Central memory CD8-positive, alpha-beta T cell (primary cell): ENCODE measurements at regions not wholly inside any gene's neighbourhood (a gene's known extent, or its start where the extent isn't known, plus 50 kb on each side); places are given as distances from the start of the nearest gene placed in this dataset.

ENCODE experiments used
- ATAC-seq: fragments of 150-1000 bp; cut with Tn5 transposase; replicated peaks from 2 replicates; pipeline ENCODE4 v1.10.0; 2022; ENCODE audit warnings: mild to moderate bottlenecking, moderate FRiP score, moderate number of reproducible peaks; ENCODE audit not compliant: poor library complexity, severe bottlenecking; ENCODE audit errors: extremely low read depth
- DNase-seq, 2 donors: peaks; one replicate each; pipeline ENCODE4 v3.0.0; 2021; ENCODE audit warnings: low spot score in 2 of 2
- H3K27ac Mint-ChIP-seq: one replicate; pipeline ENCODE4 v1.8.0; 2022; ENCODE audit warnings: low read depth, mild to moderate bottlenecking, moderate library complexity, mixed read lengths
- H3K27me3 Mint-ChIP-seq: one replicate; pipeline ENCODE4 v1.8.0; 2022; ENCODE audit warnings: mixed read lengths
- H3K36me3 Mint-ChIP-seq: one replicate; pipeline ENCODE4 v1.8.0; 2022; ENCODE audit warnings: mild to moderate bottlenecking, moderate library complexity, mixed read lengths; ENCODE audit not compliant: insufficient read depth
- H3K4me1 Mint-ChIP-seq: one replicate; pipeline ENCODE4 v1.8.0; 2022; ENCODE audit warnings: mixed read lengths
- H3K4me3 Mint-ChIP-seq: one replicate; pipeline ENCODE4 v1.8.0; 2022; ENCODE audit warnings: mild to moderate bottlenecking, moderate library complexity, mixed read lengths
- H3K9me3 Mint-ChIP-seq: one replicate; pipeline ENCODE4 v1.8.0; 2022; ENCODE audit warnings: mixed read lengths

DNA sequence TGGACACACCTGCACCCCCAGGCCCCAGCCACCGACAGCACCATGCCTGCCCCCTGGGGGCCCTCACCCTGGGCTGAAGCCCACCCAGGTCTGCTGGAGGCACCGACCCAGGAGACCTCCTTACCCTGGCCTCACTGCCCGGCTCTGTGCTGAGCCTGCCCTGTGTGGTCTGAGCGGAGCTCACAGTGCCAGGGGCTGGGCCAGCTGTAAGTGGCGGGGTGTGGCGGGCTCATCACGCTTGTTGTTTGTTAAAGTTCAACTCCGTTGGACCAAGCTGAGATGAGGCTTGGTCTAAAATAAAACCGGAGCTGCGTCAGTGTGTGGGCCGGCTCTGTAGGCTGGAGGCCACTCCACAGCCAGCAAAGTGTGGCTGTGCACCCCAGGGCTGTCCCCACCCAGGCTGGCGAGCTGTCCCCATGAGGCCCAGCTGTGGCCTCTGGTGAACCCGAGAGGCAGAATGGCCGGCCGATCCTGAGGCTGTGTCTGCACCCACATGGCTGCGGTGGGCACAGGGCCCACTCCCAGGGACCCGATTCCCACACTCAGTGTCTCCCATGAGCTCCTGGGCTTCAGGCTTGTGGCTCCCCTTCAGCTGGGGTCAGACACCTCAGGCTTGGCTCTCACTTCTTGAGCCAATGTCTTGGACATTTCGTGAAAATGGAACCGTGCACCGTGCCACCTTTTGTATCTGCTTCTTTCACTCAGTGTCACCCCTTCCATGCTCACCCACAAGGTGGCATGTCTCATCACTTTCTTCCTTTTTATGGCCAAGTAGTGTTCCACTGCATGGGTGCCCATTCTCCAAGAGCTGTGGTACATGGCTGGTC lies 137.9 kb downstream of the CTTN start:
- Mint-ChIP-seq H3K9me3 (peaks cover 3% of the 10 kb centered on the region), H3K27me3 (no peaks in the 10 kb centered on the region), H3K36me3 (no peaks in the 10 kb centered on the region), H3K4me3 (no peak overlapping the region), H3K27ac (no peak overlapping the region), H3K4me1 (no peaks in the 10 kb centered on the region)
- DNase-seq (no peak), ATAC-seq (no peak)

DNA sequence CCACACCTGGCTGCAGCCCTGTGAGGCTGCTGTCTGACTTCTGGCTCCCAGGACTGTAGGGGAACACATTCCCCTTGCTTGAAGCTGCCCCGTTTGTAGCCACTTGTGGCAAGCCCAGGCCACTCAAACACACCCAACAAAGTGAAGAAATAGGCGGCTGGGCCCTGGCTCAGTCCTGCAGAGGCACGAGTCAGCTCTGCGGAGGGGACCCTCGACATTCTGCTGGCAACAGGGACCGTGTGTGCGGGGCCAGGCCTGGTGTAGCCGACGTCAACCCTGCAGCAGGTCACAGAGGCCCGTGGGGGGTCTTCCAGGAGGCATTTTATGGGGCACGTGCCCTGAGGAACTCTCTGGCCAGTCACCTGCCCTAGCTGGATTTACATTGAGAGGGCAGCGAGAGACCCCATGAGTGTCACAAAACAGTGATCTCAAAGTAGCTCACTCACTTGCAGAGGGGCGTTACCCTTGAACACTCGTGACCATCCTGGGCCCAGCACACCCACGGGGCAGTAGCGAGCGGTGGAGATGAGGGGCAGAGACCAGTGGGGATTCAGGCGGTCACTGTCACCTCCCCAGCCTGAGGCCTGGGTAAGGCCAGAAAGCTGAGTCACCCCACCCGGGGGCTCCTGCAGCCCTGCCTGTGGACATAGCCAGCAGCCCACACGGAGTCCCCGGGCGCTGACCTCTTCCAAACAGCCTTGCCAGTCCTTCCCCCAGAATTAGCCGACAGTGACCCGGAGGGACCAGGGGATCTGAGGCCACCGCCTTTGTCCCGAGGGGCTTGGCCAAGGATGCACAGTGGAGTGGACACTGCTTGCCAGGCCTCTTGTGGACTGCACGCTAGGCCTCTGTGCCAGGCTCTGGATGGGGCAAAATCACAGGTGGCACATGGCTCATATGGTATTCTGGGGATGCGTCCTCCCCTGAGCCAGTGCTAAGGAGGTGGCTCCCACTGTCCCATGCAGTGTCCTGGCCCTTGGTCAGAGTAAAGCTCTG lies 139.5 kb downstream of the CTTN start:
- H3K27me3 Mint-ChIP-seq = no peaks in the 10 kb centered on the region
- no peak for ATAC-seq

DNA sequence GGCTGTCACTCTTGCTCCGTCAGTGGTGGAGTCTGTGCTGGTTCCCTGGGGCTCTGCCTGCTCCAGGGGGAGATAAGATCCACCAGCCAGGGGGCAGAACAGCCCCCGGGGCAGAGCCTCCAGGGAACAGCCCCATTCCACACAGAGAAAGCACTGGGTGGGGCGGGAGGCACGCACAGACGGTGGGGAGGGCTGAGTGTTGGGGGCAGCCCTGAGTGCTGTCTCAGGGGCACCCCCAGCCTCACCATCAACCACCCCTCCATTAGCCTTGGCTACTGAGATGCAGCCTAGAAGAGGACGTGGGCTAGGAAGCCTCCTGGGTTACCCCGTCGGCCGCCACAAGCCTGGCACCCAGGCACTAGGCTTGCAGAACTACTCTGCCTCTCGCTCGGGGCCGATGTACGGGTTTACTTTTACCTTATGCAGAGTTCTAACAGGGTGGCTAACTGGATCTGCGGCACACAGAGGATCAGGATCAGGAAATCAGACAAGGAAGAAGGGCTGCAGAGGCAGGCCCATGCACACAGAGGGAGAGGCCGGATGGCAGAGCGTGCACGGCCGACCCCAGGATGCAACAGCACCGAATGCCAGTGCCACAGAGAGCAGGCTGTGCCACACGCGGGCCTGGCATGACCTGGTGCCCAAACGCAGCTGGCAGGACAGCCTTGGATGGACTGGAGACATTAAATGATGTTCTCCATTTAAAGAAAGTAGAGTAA lies 140.5 kb downstream of the CTTN start:
- Mint-ChIP-seq H3K36me3 (no peaks in the 10 kb centered on the region), H3K9me3 (peaks cover 5% of the 10 kb centered on the region), H3K27ac (no peak overlapping the region), H3K27me3 (no peaks in the 10 kb centered on the region), H3K4me3 (no peak overlapping the region), H3K4me1 (no peaks in the 10 kb centered on the region)
- ATAC-seq (no peak), DNase-seq (no peak)

More for the DNA sequence above, 139.5 kb downstream of the CTTN start:
- Mint-ChIP-seq H3K27ac (no peak overlapping the region), H3K4me3 (no peak overlapping the region), H3K9me3 (peaks cover 5% of the 10 kb centered on the region), H3K4me1 (no peaks in the 10 kb centered on the region), H3K36me3 (no peaks in the 10 kb centered on the region)
- no peak for DNase-seq

DNA sequence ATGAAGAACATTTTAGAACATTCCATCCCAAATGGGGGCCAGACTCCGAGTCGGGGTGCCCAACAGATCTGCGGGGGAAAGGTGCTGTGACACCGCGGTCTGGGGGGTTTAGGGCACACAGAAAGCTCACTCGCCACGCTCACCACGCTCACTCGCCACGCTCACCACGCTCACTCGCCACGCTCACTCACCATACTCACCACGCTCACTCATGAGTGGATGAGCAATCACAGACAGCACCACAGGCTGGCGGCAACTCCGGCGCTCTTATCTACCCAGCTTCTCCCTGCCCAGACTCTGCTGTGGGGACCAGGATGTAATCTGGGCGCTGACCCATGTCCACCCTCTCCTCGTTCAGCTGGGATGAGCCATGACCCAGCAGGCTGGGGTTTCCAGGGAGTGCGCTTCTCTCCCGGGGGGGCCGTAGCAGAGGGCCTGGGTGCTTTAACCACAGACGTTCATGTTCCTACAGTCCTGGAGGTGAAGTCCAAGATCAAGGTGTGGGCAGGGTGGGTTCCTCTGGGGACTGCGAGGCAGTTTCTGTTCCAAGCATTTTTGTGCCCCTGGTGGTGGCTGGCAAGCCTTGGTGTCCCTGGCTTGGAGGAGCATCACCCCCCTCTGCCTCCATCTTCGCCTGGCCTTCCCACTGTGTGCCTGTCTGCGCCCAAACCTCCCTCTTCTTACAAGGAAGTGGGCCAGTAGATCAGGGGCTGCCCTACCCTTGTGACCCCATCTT lies 141.2 kb downstream of the CTTN start:
- DNase-seq (no peak), ATAC-seq (no peak)
- Mint-ChIP-seq H3K27me3 (no peaks in the 10 kb centered on the region), H3K4me3 (no peak overlapping the region), H3K9me3 (peaks cover 5% of the 10 kb centered on the region), H3K4me1 (no peaks in the 10 kb centered on the region), H3K36me3 (no peaks in the 10 kb centered on the region), H3K27ac (no peak overlapping the region)

DNA sequence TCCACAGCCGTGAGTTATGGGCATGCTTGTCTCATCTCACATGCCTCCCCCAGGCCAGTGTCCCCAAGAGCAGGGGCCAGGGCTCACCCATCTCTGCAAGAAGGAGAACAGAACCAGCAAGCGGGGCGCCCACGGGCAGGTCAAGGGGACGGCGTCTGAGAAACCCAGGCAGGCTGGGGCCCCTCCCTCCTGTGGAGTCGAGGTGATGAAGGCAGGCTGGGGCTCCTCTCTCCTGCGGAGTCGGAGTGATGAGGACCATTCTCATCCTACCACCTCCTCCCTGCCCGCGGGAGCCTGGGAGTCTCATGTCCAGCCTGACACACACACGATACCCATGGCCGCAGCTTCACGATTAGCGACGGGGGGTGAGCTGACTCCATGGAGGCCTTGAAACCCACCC lies 141.9 kb downstream of the CTTN start:
- no peaks in the 10 kb centered on the region for H3K4me1 Mint-ChIP-seq
- ATAC-seq = no peak
- no peak overlapping the region for H3K27ac Mint-ChIP-seq
- H3K9me3 Mint-ChIP-seq = peaks cover 5% of the 10 kb centered on the region
- peaks cover under 1% of the 10 kb centered on the region for H3K27me3 Mint-ChIP-seq
- H3K4me3 Mint-ChIP-seq = no peak overlapping the region
- H3K36me3 Mint-ChIP-seq = no peaks in the 10 kb centered on the region
- DNase-seq = no peak

DNA sequence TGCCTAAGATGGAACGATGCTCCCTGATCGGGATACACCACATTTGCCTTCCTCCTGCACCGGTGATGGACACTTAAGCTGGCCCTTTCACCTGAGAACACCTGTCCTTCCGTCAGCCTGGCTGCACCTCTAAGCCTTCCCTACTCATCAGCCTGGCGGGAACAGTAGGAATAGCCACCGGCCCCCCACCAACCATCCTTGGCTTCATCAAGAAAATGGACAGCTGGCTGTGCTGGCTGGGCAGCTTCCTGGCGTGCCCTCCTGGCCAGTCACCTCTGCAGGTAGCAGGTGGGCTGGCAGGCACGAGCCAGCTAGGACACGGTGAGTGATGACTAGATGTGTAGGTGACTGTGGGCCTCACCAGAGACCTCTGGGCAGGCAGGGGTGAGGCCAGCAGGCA lies 142.8 kb downstream of the CTTN start:
- no peak overlapping the region for H3K27ac Mint-ChIP-seq
- ATAC-seq (no peak), DNase-seq (no peak)
- peaks cover 5% of the 10 kb centered on the region for H3K9me3 Mint-ChIP-seq
- peaks cover 2% of the 10 kb centered on the region for H3K36me3 Mint-ChIP-seq
- peaks cover 10% of the 10 kb centered on the region for H3K27me3 Mint-ChIP-seq
- no peaks in the 10 kb centered on the region for H3K4me1 Mint-ChIP-seq
- no peak overlapping the region for H3K4me3 Mint-ChIP-seq

DNA sequence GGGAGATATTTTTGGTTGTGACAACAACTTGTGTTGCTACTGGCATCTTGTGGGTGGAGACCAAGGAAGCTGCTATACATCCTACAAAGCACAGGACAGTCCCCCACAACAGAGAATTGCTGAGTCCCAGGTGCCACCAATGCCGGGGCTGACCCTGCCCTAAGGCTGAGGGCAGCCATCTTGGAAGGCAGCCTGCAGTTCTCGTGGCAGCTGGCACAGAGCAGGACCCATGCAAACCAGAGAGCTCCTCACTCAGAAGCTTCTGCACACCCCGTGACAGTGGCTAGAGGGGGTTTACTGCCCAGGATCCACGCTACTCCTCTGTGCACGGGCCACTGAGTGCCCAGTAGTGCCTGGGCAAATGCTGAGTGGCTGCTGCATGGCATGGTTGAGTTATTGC lies 143.4 kb downstream of the CTTN start:
- H3K36me3 Mint-ChIP-seq = peaks cover 2% of the 10 kb centered on the region
- no peak overlapping the region for H3K4me3 Mint-ChIP-seq
- no peak for ATAC-seq
- no peak overlapping the region for H3K27ac Mint-ChIP-seq
- H3K9me3 Mint-ChIP-seq = peaks cover 5% of the 10 kb centered on the region
- DNase-seq = no peak
- H3K27me3 Mint-ChIP-seq = peaks cover 16% of the 10 kb centered on the region
- no peaks in the 10 kb centered on the region for H3K4me1 Mint-ChIP-seq

DNA sequence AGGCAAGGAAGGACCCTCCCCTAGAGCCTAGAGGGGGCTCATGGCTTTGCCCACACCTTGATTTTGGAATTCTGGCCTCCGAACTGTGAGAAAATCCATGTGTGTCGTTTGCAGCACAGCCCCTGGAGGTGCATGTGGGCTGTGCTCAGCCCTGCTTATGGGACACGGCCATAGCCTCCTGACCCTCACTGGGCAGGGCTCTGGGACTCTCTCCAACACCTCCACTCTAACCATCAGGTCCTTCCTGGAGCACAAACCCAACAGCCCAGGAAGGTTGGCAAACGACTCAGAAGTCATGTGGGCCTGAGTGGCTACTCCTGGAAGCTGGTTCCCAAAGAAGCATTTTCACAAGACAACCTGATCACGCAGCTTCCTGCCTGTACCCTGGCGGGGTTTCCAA lies 144.1 kb downstream of the CTTN start:
- Mint-ChIP-seq H3K36me3 (peaks cover 2% of the 10 kb centered on the region), H3K4me1 (no peaks in the 10 kb centered on the region), H3K4me3 (no peak overlapping the region), H3K9me3 (peaks cover 5% of the 10 kb centered on the region), H3K27me3 (peaks cover 23% of the 10 kb centered on the region), H3K27ac (no peak overlapping the region)
- ATAC-seq (no peak), DNase-seq (no peak)

DNA sequence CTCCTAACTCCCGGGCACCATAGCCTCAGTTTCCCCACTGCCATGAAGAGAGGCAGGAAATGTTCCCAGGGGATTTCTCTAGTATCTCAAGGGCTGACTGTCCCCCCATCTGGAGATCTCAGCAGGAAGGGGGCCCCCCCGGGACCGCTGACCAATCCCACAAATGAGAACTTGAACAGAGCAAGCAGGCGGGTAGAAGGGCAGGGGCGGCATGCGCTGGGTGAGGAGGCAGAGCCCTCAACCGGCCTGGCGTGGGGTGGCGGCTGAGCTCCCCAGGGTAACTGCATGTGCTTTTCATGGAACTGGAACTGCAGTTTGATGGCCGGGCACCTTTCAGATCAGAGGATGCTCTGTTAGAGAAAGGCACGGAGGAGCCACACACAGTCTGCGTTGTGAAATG lies 144.5 kb downstream of the CTTN start:
- no peak overlapping the region for H3K4me3 Mint-ChIP-seq
- H3K27ac Mint-ChIP-seq = no peak overlapping the region
- no peaks in the 10 kb centered on the region for H3K4me1 Mint-ChIP-seq
- no peak for DNase-seq
- peaks cover 5% of the 10 kb centered on the region for H3K9me3 Mint-ChIP-seq
- no peak for ATAC-seq
- peaks cover 23% of the 10 kb centered on the region for H3K27me3 Mint-ChIP-seq
- H3K36me3 Mint-ChIP-seq = peaks cover 2% of the 10 kb centered on the region

DNA sequence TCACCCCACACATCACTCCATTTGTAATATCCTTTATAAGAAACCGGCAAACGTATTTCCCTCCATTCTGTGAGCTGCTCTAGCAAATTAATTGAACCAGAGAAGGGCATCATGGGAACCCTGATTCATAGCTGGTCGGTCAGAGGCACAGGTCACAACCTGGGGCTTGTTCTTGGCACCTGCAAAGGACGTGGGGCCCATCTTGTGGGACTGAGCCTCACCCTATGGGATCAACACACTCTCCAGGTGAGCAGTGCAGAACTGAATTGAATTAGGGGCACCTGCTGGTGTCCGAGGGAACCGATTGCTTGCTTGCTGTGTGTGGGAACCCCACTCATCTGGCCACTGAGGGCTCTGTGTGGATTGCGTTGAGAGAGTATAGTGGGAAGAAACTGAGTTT lies 145.3 kb downstream of the CTTN start:
- H3K9me3 Mint-ChIP-seq = peaks cover 5% of the 10 kb centered on the region
- no peak overlapping the region for H3K4me3 Mint-ChIP-seq
- peaks cover 2% of the 10 kb centered on the region for H3K36me3 Mint-ChIP-seq
- no peak for DNase-seq
- no peak overlapping the region for H3K27ac Mint-ChIP-seq
- ATAC-seq = no peak
- H3K4me1 Mint-ChIP-seq = no peaks in the 10 kb centered on the region
- peaks cover 23% of the 10 kb centered on the region for H3K27me3 Mint-ChIP-seq

DNA sequence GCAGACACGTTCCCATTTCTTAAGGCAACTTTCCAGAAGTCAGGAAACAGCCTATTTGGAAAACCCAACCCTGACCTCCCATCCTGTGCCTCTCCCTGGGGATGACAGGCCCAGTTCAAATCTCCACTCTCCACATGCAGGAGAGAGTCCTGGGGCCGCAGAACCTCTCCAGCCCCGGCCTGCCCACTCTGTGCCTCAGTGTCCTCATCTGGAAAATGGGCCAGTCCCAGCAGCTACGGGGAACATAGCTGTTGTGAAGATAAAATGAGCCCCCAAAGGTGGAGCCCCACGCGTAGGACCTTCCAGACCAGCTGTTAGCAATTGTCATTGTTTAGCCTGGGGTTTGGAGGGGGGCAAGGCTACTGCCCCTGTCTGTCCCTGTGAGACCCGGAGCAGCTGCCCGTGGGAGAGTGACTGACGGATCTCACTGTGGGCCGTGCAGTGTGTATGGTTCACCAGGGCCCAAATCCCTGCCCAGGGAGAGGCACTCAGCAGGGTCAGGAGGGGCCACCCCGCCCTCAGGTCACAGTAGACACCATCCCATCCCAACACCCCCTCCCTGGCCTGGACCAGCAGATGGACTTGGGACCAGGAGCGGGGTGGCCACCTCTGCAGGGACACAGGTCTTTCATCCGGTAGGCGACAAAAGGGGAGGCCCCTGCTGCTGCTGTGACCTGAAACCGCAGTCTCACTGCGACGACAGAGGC lies 145.9 kb downstream of the CTTN start:
- DNase-seq = no peak
- Mint-ChIP-seq H3K36me3 (peaks cover 2% of the 10 kb centered on the region), H3K27me3 (peaks cover 23% of the 10 kb centered on the region), H3K27ac (no peak overlapping the region), H3K9me3 (peaks cover 5% of the 10 kb centered on the region), H3K4me3 (no peak overlapping the region), H3K4me1 (no peaks in the 10 kb centered on the region)
- ATAC-seq = no peak
